HepG2 (cell line): ENCODE measurements at regions not wholly inside any gene's neighbourhood (a gene's known extent, or its start where the extent isn't known, plus 50 kb on each side); places are given as distances from the start of the nearest gene placed in this dataset.

ENCODE experiments used
- ADNP ChIP-seq: sonication (generic); formaldehyde crosslinking; IDR thresholded peaks from 2 replicates; pipeline ENCODE4 v1.4.0; 2020; ENCODE audit warnings: missing genetic modification reagents
- AKAP8 ChIP-seq: sonication (generic); formaldehyde crosslinking; IDR thresholded peaks from 2 replicates; pipeline ENCODE4 v1.5.1; 2020; ENCODE audit warnings: mild to moderate bottlenecking, missing genetic modification reagents
- CERS6 ChIP-seq: sonication (generic); formaldehyde crosslinking; IDR thresholded peaks from 2 replicates; pipeline ENCODE4 v1.5.0; 2020; ENCODE audit warnings: missing genetic modification reagents
- HOXA9 ChIP-seq: sonication (generic); formaldehyde crosslinking; IDR thresholded peaks from 2 replicates; pipeline ENCODE4 v1.8.1; 2022; ENCODE audit warnings: missing genetic modification reagents, mild to moderate bottlenecking, moderate library complexity, borderline replicate concordance
- RBFOX2 ChIP-seq: fragments of 200-400 bp; formaldehyde crosslinking; IDR thresholded peaks from 2 replicates; pipeline ENCODE4 v1.6.1; 2017; ENCODE audit warnings: low read depth, mild to moderate bottlenecking, low read length
- RORA ChIP-seq: sonication (generic); formaldehyde crosslinking; IDR thresholded peaks from 2 replicates; pipeline ENCODE4 v1.5.0; 2020; ENCODE audit warnings: mild to moderate bottlenecking, missing genetic modification reagents, moderate library complexity
- SMAD1 ChIP-seq: sonication (generic); formaldehyde crosslinking; IDR thresholded peaks from 2 replicates; pipeline ENCODE4 v1.4.0; 2020; ENCODE audit warnings: missing genetic modification reagents, low read depth, mild to moderate bottlenecking, borderline replicate concordance
- SMARCE1 ChIP-seq: fragments of 450-650 bp; IDR thresholded peaks from 2 replicates; pipeline ENCODE4 v1.6.1; 2017; ENCODE audit warnings: borderline replicate concordance
- SP2 ChIP-seq: sonication (generic); formaldehyde crosslinking; IDR thresholded peaks from 2 replicates; pipeline ENCODE4 v1.5.1; 2020; ENCODE audit warnings: mild to moderate bottlenecking, missing genetic modification reagents
- TAF1 ChIP-seq: sonication (generic); formaldehyde crosslinking; IDR thresholded peaks from 2 replicates; pipeline ENCODE4 v1.4.0; 2020; ENCODE audit warnings: missing genetic modification reagents
- ZFX ChIP-seq: sonication (generic); formaldehyde crosslinking; IDR thresholded peaks from 2 replicates; pipeline ENCODE4 v1.4.0; 2020; ENCODE audit warnings: mild to moderate bottlenecking, low read depth, missing genetic modification reagents, moderate library complexity
- ZGPAT ChIP-seq: IDR thresholded peaks from 2 replicates; pipeline ENCODE4 v1.6.1; 2016; ENCODE audit warnings: mild to moderate bottlenecking
- ZMAT5 ChIP-seq: sonication (generic); formaldehyde crosslinking; IDR thresholded peaks from 2 replicates; pipeline ENCODE4 v1.5.0; 2020; ENCODE audit warnings: mild to moderate bottlenecking, low read depth, missing genetic modification reagents, borderline replicate concordance
- ZNF101 ChIP-seq: sonication (generic); formaldehyde crosslinking; IDR thresholded peaks from 2 replicates; pipeline ENCODE4 v1.4.0; 2020; ENCODE audit warnings: mild to moderate bottlenecking, low read depth, missing genetic modification reagents, borderline replicate concordance
- ZNF136 ChIP-seq: sonication (generic); formaldehyde crosslinking; IDR thresholded peaks from 2 replicates; pipeline ENCODE4 v1.8.1; 2022; ENCODE audit warnings: low read depth, mild to moderate bottlenecking, moderate library complexity, missing genetic modification reagents
- TF ChIP-seq, protein P1 (sequence below): sonication (generic); formaldehyde crosslinking; IDR thresholded peaks from 2 replicates; pipeline ENCODE4 v1.5.1; 2020; ENCODE audit warnings: mild to moderate bottlenecking, missing genetic modification reagents, borderline replicate concordance
- TF ChIP-seq, protein P2 (sequence below): sonication (generic); formaldehyde crosslinking; IDR thresholded peaks from 2 replicates; pipeline ENCODE4 v1.9.0; 2022; ENCODE audit warnings: low read depth, missing genetic modification reagents
- TF ChIP-seq, protein P3 (sequence below): sonication (generic); formaldehyde crosslinking; IDR thresholded peaks from 2 replicates; pipeline ENCODE4 v1.8.0; 2022; ENCODE audit warnings: mild to moderate bottlenecking, missing genetic modification reagents

DNA sequence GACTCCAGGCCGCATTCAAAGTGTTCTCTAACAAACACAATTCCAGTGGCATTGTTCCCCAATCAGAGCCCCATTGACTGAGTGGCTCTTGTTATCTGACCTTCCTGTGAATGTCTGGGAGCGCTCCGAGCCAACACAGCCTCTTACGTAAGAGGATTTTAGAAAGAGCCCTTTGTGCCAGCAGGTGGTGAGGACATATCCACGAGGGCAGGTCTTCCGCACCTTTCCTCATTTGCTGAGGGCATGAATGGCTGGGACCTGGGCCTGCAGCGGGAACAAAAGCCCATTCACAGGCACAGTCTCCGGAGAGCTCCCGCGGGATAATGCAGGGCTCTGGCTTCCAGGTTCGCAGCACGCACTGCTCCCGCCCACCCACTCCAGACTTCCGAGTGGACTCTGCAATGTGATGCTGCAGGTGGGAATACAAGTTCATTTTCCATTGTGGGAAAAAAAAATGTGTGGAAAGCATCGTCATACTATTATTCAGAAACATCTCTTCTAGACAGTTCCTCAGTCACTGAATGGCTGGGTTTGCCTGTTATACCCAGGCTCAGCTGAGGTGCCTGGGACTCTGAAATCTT lies 295.0 kb upstream of the IGFBP3 start (continued):
- TF ChIP-seq, protein P1, sequence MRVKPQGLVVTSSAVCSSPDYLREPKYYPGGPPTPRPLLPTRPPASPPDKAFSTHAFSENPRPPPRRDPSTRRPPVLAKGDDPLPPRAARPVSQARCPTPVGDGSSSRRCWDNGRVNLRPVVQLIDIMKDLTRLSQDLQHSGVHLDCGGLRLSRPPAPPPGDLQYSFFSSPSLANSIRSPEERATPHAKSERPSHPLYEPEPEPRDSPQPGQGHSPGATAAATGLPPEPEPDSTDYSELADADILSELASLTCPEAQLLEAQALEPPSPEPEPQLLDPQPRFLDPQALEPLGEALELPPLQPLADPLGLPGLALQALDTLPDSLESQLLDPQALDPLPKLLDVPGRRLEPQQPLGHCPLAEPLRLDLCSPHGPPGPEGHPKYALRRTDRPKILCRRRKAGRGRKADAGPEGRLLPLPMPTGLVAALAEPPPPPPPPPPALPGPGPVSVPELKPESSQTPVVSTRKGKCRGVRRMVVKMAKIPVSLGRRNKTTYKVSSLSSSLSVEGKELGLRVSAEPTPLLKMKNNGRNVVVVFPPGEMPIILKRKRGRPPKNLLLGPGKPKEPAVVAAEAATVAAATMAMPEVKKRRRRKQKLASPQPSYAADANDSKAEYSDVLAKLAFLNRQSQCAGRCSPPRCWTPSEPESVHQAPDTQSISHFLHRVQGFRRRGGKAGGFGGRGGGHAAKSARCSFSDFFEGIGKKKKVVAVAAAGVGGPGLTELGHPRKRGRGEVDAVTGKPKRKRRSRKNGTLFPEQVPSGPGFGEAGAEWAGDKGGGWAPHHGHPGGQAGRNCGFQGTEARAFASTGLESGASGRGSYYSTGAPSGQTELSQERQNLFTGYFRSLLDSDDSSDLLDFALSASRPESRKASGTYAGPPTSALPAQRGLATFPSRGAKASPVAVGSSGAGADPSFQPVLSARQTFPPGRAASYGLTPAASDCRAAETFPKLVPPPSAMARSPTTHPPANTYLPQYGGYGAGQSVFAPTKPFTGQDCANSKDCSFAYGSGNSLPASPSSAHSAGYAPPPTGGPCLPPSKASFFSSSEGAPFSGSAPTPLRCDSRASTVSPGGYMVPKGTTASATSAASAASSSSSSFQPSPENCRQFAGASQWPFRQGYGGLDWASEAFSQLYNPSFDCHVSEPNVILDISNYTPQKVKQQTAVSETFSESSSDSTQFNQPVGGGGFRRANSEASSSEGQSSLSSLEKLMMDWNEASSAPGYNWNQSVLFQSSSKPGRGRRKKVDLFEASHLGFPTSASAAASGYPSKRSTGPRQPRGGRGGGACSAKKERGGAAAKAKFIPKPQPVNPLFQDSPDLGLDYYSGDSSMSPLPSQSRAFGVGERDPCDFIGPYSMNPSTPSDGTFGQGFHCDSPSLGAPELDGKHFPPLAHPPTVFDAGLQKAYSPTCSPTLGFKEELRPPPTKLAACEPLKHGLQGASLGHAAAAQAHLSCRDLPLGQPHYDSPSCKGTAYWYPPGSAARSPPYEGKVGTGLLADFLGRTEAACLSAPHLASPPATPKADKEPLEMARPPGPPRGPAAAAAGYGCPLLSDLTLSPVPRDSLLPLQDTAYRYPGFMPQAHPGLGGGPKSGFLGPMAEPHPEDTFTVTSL (CRISPR knock-in tag), result peak; percentile 89
- TF ChIP-seq SMAD1 (no peak), ZGPAT (peak; percentile 89), HOXA9 (no peak), RORA (no peak), ZMAT5 (no peak), ZNF136 (CRISPR knock-in tag) (peak; percentile 58; the same call in 1 of the 2 replicates), ADNP (CRISPR knock-in tag) (no peak), RBFOX2 (no peak), AKAP8 (CRISPR knock-in tag) (0 out of 2 replicates have a peak, but pooled peaks have one; percentile 77), SP2 (CRISPR knock-in tag) (no peak), CERS6 (CRISPR knock-in tag) (no peak), ZNF101 (CRISPR knock-in tag) (no peak), TAF1 (CRISPR knock-in tag) (peak; percentile 23; the same call in 1 of the 2 replicates), SMARCE1 (no peak), ZFX (peak; percentile 75)
- TF ChIP-seq, protein P2, sequence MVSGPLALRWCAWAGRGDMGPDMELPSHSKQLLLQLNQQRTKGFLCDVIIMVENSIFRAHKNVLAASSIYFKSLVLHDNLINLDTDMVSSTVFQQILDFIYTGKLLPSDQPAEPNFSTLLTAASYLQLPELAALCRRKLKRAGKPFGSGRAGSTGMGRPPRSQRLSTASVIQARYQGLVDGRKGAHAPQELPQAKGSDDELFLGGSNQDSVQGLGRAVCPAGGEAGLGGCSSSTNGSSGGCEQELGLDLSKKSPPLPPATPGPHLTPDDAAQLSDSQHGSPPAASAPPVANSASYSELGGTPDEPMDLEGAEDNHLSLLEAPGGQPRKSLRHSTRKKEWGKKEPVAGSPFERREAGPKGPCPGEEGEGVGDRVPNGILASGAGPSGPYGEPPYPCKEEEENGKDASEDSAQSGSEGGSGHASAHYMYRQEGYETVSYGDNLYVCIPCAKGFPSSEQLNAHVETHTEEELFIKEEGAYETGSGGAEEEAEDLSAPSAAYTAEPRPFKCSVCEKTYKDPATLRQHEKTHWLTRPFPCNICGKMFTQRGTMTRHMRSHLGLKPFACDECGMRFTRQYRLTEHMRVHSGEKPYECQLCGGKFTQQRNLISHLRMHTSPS (CRISPR knock-in tag), result peak; percentile 53; the same call in 1 of the 2 replicates
- TF ChIP-seq, protein P3, sequence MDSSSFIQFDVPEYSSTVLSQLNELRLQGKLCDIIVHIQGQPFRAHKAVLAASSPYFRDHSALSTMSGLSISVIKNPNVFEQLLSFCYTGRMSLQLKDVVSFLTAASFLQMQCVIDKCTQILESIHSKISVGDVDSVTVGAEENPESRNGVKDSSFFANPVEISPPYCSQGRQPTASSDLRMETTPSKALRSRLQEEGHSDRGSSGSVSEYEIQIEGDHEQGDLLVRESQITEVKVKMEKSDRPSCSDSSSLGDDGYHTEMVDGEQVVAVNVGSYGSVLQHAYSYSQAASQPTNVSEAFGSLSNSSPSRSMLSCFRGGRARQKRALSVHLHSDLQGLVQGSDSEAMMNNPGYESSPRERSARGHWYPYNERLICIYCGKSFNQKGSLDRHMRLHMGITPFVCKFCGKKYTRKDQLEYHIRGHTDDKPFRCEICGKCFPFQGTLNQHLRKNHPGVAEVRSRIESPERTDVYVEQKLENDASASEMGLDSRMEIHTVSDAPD (CRISPR knock-in tag), result no peak
